Right lobe of liver (tissue), 4 donors: ENCODE measurements at regions not wholly inside any gene's neighbourhood (a gene's known extent, or its start where the extent isn't known, plus 50 kb on each side); places are given as distances from the start of the nearest gene placed in this dataset.

Experiments used
- POLR2A ChIP-seq: fragments of 450-650 bp; IDR thresholded peaks from one replicate; pipeline ENCODE4 v1.6.1; 2017; ENCODE audit warnings: antibody characterized with exemption, mild to moderate bottlenecking
- TF ChIP-seq, protein P1 (sequence below), 4 donors: fragments of 200-600 bp in 3 of 4; fragments of 450-650 bp in 1 of 4; IDR thresholded peaks; one replicate each; pipeline versions ENCODE4 v1.5.1 to v1.8.0; 2016 to 2022; ENCODE audit warnings: antibody characterized with exemption in 4 of 4, mild to moderate bottlenecking in 2 of 4
- donor health status: DM: no; HTN: no; CAD: no.
- donor health status: DM: no; HTN: no; CAD: no.
- donor health status: DM: no; HTN: yes; CAD: no.

DNA sequence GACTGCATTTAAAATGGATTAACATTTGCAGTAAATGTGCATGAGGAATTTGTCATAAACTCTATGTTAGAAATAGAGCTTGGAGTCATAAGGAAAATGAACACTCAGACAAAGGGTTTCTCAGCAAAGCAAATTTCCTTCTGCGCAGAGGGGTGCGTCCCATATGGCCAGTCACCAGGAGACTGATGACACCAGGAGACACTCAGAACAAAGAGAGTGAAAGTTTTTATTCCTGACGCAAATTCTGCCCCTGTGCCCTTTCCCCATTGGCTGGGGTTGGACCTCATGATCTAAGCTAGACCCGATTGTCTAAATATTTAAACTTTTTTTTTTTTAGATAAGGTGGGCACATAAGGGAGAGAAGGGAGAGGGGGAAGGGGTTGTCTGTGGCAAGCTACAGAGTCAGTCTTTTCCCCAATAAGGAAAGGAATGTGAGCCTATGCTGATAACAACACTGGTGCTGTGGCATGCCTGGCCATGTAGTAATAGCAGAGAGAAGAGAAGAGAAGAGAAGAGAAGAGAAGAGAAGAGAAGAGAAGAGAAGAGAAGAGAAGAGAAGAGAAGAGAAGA, 202.0 kb downstream of the POM121L12 start:
- TF ChIP-seq, protein P1, sequence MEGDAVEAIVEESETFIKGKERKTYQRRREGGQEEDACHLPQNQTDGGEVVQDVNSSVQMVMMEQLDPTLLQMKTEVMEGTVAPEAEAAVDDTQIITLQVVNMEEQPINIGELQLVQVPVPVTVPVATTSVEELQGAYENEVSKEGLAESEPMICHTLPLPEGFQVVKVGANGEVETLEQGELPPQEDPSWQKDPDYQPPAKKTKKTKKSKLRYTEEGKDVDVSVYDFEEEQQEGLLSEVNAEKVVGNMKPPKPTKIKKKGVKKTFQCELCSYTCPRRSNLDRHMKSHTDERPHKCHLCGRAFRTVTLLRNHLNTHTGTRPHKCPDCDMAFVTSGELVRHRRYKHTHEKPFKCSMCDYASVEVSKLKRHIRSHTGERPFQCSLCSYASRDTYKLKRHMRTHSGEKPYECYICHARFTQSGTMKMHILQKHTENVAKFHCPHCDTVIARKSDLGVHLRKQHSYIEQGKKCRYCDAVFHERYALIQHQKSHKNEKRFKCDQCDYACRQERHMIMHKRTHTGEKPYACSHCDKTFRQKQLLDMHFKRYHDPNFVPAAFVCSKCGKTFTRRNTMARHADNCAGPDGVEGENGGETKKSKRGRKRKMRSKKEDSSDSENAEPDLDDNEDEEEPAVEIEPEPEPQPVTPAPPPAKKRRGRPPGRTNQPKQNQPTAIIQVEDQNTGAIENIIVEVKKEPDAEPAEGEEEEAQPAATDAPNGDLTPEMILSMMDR (IDR thresholded peaks at IDR 0.05): no peak
- TF ChIP-seq POLR2A: no peak
